ENCODE measurements at regions not wholly inside any gene's neighbourhood (a gene's known extent, or its start where the extent isn't known, plus 50 kb on each side); places are given as distances from the start of the nearest gene placed in this dataset.

DNA sequence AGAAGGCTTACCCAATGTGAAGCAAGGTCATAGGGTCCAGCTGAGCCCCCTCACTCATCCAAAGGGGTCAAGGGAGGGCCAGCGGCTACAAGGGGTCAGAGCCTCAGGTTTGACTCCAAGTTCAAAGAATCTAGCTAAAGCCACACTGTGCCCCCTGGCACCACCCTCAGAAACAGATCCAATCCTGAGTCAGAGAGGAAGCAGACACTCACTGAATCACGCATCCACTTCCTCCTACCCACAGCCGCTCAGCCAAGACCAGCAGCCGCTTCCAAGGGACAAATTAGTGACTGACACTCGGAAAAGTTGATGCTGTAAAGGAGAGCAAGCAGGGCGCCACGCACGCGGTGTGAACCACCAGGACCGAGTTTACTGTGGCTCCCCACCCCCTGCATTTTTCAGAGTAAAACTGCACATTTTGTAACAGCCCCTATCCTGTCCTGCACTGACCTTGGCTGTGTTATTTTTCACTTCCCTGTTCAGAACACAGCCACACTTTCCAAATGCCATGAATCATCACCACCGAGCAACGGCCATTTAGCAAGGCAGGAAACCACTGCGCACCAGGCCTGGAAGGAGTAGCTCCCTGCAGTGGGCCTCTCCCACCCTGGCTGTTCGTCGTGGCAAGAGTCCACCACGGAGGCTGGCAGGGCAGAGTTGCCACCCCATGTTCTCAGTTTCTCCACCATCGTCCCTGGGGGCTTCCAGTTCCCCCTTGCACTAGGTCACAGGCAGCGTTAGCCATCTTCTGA lies 147.8 kb downstream of the TOMM20 start:
- no peaks in the 10 kb centered on the region for H3K27me3 ChIP-seq
- peak; percentile 72 for DNase-seq
- intact Hi-C loops (cut with DNase I; ENCODE audit: low total_unique reads) (loop anchor here (10.0 kb wide), 1 partner anchor 446 kb away; no protein-coding TSS in a partner anchor), in situ Hi-C loops (cut with MboI; ENCODE audit: low pct_ligation_motif_present in 1 of 4, low pct_unique_long_range_greater_than_20kb in 1 of 4, low sequenced_read_pairs in 3 of 4) (loop anchor here in 2 of 4 donors (10.0 kb wide), 2 partner anchors 104 to 256 kb away; no protein-coding TSS in a partner anchor)
- H3K27ac ChIP-seq, result peak overlapping the region; percentile 88 to 91 (median 88)
- H3K9me3 ChIP-seq, result no peaks in the 10 kb centered on the region
- no peak overlapping the region for H3K4me3 ChIP-seq
- peaks cover 52 to 70% (median 61%) of the 10 kb centered on the region in 4 donors for H3K4me1 ChIP-seq
- WGBS, 2 donors (ENCODE audit: low coverage in 1 of 2), result 55 to 61% methylated on average over 5 to 18 of the region's 18 CpGs
- H3K36me3 ChIP-seq, result no peaks in the 10 kb centered on the region
- TF ChIP-seq, protein P1, sequence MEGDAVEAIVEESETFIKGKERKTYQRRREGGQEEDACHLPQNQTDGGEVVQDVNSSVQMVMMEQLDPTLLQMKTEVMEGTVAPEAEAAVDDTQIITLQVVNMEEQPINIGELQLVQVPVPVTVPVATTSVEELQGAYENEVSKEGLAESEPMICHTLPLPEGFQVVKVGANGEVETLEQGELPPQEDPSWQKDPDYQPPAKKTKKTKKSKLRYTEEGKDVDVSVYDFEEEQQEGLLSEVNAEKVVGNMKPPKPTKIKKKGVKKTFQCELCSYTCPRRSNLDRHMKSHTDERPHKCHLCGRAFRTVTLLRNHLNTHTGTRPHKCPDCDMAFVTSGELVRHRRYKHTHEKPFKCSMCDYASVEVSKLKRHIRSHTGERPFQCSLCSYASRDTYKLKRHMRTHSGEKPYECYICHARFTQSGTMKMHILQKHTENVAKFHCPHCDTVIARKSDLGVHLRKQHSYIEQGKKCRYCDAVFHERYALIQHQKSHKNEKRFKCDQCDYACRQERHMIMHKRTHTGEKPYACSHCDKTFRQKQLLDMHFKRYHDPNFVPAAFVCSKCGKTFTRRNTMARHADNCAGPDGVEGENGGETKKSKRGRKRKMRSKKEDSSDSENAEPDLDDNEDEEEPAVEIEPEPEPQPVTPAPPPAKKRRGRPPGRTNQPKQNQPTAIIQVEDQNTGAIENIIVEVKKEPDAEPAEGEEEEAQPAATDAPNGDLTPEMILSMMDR (IDR thresholded peaks at IDR 0.05), result no peak
- TF ChIP-seq POLR2AphosphoS5 (IDR thresholded peaks at IDR 0.05) (peak; percentile 67 to 82 (median 79)), POLR2A (IDR thresholded peaks at IDR 0.05) (peak; percentile 12)

DNA sequence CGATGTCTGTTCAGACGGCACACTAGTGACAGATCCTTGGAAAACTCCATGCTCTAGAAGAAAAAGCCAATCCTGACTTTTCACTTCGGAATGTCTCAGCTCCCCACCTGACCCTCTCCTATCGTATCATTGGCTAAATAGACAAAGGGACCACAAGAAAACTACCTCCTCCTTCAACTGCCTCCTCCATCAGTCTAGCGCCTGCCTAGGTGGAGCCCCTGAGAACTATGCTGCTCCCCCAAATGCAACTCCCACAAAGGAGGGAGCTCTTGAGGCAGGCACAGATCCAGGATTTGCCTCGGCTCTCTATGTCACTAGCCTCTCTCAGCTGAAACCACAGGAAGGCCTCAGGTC lies 148.4 kb downstream of the TOMM20 start:
- Histone ChIP-seq H3K36me3 (no peaks in the 10 kb centered on the region), H3K27ac (peak overlapping the region; percentile 88 to 91 (median 88)), H3K4me3 (no peak overlapping the region), H3K27me3 (no peaks in the 10 kb centered on the region), H3K9me3 (no peaks in the 10 kb centered on the region), H3K4me1 (peaks cover 53 to 74% (median 64%) of the 10 kb centered on the region in 4 donors)
- in situ Hi-C loops (cut with MboI; ENCODE audit: low pct_ligation_motif_present in 1 of 4, low pct_unique_long_range_greater_than_20kb in 1 of 4, low sequenced_read_pairs in 3 of 4), result loop anchor here in 2 of 4 donors (10.0 kb wide), 2 partner anchors 105 to 255 kb away; no protein-coding TSS in a partner anchor
- intact Hi-C loops (cut with DNase I; ENCODE audit: low total_unique reads), result loop anchor here (10.0 kb wide), 1 partner anchor 445 kb away; no protein-coding TSS in a partner anchor
- TF ChIP-seq, protein P1 (IDR thresholded peaks at IDR 0.05), result no peak
- TF ChIP-seq EP300 (IDR thresholded peaks at IDR 0.05; ENCODE audit: low read depth), result no peak
- no peak for TF ChIP-seq POLR2AphosphoS5 (IDR thresholded peaks at IDR 0.05)
- no peak for TF ChIP-seq POLR2A (IDR thresholded peaks at IDR 0.05)
- 60 to 76% methylated on average over 1 to 6 of the region's 6 CpGs for WGBS, 2 donors (ENCODE audit: low coverage in 1 of 2)
- DNase-seq, result no peak

DNA sequence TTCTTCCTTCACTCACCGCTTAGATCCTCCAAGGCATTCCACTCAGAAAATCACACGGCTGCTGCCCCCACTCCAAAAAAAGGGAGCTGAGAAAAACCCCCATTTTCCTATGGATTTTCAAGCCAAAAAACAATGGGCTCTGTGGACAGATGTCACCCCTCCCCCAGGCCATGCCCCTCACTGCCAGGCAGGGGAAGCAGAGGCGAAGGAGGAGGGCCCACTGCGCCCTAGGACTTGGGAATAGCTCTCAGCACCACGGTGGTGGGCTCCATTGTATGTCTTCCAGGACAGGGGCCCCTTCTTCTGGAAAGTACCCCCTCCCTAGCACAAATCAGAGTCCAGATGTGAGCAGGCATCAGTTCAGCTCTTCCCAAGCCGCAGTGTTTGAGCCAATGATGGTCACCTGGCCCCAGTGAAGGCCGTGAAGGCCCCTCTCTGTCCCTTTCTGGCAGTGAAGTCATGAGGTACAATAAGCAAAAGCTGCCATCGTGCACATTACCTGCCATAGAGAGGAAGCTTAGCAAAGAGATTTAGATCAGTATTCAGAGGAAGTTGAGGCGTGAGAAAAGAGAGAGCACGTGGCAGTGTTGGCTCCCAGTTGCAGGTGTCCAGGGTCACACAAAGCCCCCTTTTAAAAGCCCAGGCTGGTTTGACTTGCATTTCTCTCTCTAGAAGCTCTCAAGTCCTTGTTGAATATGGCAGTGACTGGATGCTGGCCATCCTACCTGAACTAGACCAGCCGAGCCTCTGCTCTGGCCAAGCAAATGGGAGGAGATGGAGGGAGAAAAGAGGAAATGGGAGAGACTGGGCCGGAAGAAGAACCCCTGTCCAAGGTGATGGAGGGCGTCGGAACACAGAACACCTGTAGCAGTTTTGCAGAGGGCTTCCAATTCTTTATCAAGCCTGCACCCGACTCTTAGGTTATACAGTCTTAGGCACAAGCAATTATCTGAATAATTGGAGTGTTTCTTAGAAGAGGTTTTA lies 149.0 kb downstream of the TOMM20 start:
- Histone ChIP-seq H3K27ac (peak overlapping the region; percentile 88 to 91 (median 88)), H3K4me1 (peaks cover 53 to 77% (median 62%) of the 10 kb centered on the region in 4 donors), H3K27me3 (no peaks in the 10 kb centered on the region), H3K36me3 (no peaks in the 10 kb centered on the region), H3K4me3 (peak overlapping the region in 1 of 4 donors; percentile 17), H3K9me3 (no peaks in the 10 kb centered on the region)
- in situ Hi-C loops (cut with MboI; ENCODE audit: low pct_ligation_motif_present in 1 of 4, low pct_unique_long_range_greater_than_20kb in 1 of 4, low sequenced_read_pairs in 3 of 4) (loop anchor here in 3 of 4 donors (10.0 kb wide), 5 partner anchors 95 to 375 kb away; partner anchors contain the start of gene IRF2BP2 (in 1 of the 3)), intact Hi-C loops (cut with DNase I; ENCODE audit: low total_unique reads) (loop anchor here (5.0 to 10.0 kb wide), 2 partner anchors 257 to 445 kb away; no protein-coding TSS in a partner anchor)
- WGBS, 2 donors (ENCODE audit: low coverage in 1 of 2), result 62 to 89% methylated on average over 4 to 15 of the region's 15 CpGs
- TF ChIP-seq POLR2A (IDR thresholded peaks at IDR 0.05) (no peak), EP300 (IDR thresholded peaks at IDR 0.05; ENCODE audit: low read depth) (no peak), POLR2AphosphoS5 (IDR thresholded peaks at IDR 0.05) (no peak)
- TF ChIP-seq, protein P1 (IDR thresholded peaks at IDR 0.05), result no peak
- no peak for DNase-seq

All from transverse colon (tissue), 4 donors.